OCI-LY7 (cell line): ENCODE measurements at regions not wholly inside any gene's neighbourhood (a gene's known extent, or its start where the extent isn't known, plus 50 kb on each side); places are given as distances from the start of the nearest gene placed in this dataset.

ENCODE experiments used
- BruUV-seq: library from RNA; stranded (reverse); fragments of 400-500 nt; replicated peaks from 2 replicates; lab custom pipeline; 2021; lab: Mats Ljungman, UMichigan
- CTCF ChIA-PET: fragments of 300-600 bp; sonication (Branson Sonifier 250); formaldehyde crosslinking; loops from one replicate; lab custom pipeline; 2022; ENCODE audit warnings: antibody characterized with exemption; ENCODE audit not compliant: unreplicated experiment; lab: Charles Lee
- POLR2A ChIA-PET: fragments of 300-600 bp; sonication (Branson Sonifier 250); formaldehyde crosslinking; loops from one replicate; lab custom pipeline; 2022; ENCODE audit warnings: antibody characterized with exemption; lab: Charles Lee
- DNase-seq: peaks from one replicate; pipeline ENCODE4 v3.0.0-alpha.2; 2015; ENCODE audit warnings: low spot score
- H2AFZ ChIP-seq: fragments of 200-600 bp; sonication (generic), shearing (Covaris generic); 2 replicates; pipeline ENCODE4 v1.6.1; 2014; ENCODE audit warnings: mild to moderate bottlenecking, antibody characterized with exemption, low read length, moderate library complexity
- H3K27ac ChIP-seq: fragments of 200-600 bp; sonication (generic); 2 replicates; pipeline ENCODE4 v1.5.1; 2014; ENCODE audit warnings: mixed run types, low read depth, mild to moderate bottlenecking, moderate library complexity, low read length, inconsistent platforms; ENCODE audit not compliant: poor library complexity, severe bottlenecking
- H3K36me3 ChIP-seq: fragments of 200-600 bp; sonication (generic); 2 replicates; pipeline ENCODE4 v1.6.1; 2014; ENCODE audit warnings: mild to moderate bottlenecking, antibody characterized with exemption, low read length, moderate library complexity, mixed read lengths; ENCODE audit not compliant: insufficient read depth
- H3K4me1 ChIP-seq: fragments of 200-600 bp; sonication (generic); 2 replicates; pipeline ENCODE4 v1.5.1; 2014; ENCODE audit warnings: mild to moderate bottlenecking, low read length; ENCODE audit not compliant: insufficient read depth, poor library complexity, severe bottlenecking
- H3K4me2 ChIP-seq: fragments of 200-600 bp; sonication (generic); 2 replicates; pipeline ENCODE4 v1.6.1; 2014; ENCODE audit warnings: mild to moderate bottlenecking, low read length
- H3K4me3 ChIP-seq: fragments of 200-600 bp; sonication (generic); 2 replicates; pipeline ENCODE4 v1.5.1; 2014; ENCODE audit warnings: mild to moderate bottlenecking, low read depth, low read length; ENCODE audit not compliant: poor library complexity, severe bottlenecking
- H3K79me2 ChIP-seq: fragments of 200-600 bp; sonication (generic); 2 replicates; pipeline ENCODE4 v1.6.1; 2016; ENCODE audit warnings: low read depth, mild to moderate bottlenecking, low read length, moderate library complexity, mixed read lengths; ENCODE audit not compliant: insufficient read depth
- H3K9me2 ChIP-seq: fragments of 200-600 bp; sonication (generic); 2 replicates; pipeline ENCODE4 v1.6.1; 2016; ENCODE audit warnings: mild to moderate bottlenecking, low read length, mixed read lengths; ENCODE audit not compliant: insufficient read depth
- H3K9me3 ChIP-seq: fragments of 200-600 bp; sonication (generic); 2 replicates; pipeline ENCODE4 v1.6.1; 2014; ENCODE audit warnings: mild to moderate bottlenecking, mixed run types, low read length, mixed read lengths
- H4K20me1 ChIP-seq: fragments of 200-600 bp; sonication (generic); 2 replicates; pipeline ENCODE4 v1.6.1; 2014; ENCODE audit warnings: mild to moderate bottlenecking, antibody characterized with exemption, low read length, moderate library complexity, mixed read lengths; ENCODE audit not compliant: insufficient read depth
- EZH2phosphoT487 ChIP-seq: fragments of 200-600 bp; sonication (generic); IDR thresholded peaks from 2 replicates; pipeline ENCODE4 v1.6.1; 2018; ENCODE audit warnings: low read depth, borderline replicate concordance, mild to moderate bottlenecking, mixed run types, antibody characterized with exemption, low read length, moderate library complexity, mixed read lengths
- intact Hi-C: fragments of 100-400 bp; cut with micrococcal nuclease; formaldehyde crosslinking; loops from one replicate; pipeline ENCODE4 v1.10.0; 2022; ENCODE audit not compliant: unreplicated experiment
- TF ChIP-seq, protein P1 (sequence below): fragments of 200-600 bp; sonication (generic); conservative IDR thresholded peaks from 2 replicates; pipeline ENCODE4 v1.5.1; 2014; ENCODE audit warnings: mild to moderate bottlenecking, antibody characterized with exemption, low read length, moderate library complexity, mixed read lengths

DNA sequence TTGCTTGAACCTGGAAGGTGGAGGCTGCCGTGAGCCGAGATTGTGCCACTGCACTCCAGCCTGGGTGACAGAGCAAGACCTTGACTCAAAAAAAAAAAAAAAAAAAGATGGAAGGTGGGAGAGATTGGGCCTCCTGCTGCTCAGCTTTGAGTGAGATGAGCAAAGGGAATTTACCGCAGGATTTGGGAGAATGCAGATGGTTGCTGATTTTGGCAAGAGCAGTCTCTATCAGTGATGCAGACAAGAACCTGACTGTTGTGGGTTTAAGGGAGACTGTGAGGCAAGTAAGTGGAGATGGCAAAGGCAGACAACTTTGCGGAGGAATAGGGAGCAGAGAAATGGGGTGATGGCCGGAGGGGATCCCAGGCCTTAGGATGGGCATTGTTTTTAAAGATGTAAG, 1140.8 kb upstream of the AUTS2 start:
- intact Hi-C loops, result no loop called here
- DNase-seq, result no peak
- H3K4me3 ChIP-seq, result no peak overlapping the region
- no peaks in the 10 kb centered on the region for H4K20me1 ChIP-seq
- H3K4me2 ChIP-seq, result no peak overlapping the region
- no peak for TF ChIP-seq EZH2phosphoT487
- TF ChIP-seq, protein P1, sequence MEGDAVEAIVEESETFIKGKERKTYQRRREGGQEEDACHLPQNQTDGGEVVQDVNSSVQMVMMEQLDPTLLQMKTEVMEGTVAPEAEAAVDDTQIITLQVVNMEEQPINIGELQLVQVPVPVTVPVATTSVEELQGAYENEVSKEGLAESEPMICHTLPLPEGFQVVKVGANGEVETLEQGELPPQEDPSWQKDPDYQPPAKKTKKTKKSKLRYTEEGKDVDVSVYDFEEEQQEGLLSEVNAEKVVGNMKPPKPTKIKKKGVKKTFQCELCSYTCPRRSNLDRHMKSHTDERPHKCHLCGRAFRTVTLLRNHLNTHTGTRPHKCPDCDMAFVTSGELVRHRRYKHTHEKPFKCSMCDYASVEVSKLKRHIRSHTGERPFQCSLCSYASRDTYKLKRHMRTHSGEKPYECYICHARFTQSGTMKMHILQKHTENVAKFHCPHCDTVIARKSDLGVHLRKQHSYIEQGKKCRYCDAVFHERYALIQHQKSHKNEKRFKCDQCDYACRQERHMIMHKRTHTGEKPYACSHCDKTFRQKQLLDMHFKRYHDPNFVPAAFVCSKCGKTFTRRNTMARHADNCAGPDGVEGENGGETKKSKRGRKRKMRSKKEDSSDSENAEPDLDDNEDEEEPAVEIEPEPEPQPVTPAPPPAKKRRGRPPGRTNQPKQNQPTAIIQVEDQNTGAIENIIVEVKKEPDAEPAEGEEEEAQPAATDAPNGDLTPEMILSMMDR, result no peak
- POLR2A ChIA-PET, result interaction anchor here (0.7 kb wide), 1 partner anchor 122 kb away, joined by 7 read pairs; no protein-coding TSS in a partner anchor
- H3K9me3 ChIP-seq, result no peaks in the 10 kb centered on the region
- H3K9me2 ChIP-seq, result no peaks in the 10 kb centered on the region
- no TSS peak for BruUV-seq
- CTCF ChIA-PET, result no interaction called here
- no peak overlapping the region for H2AFZ ChIP-seq
- no peaks in the 10 kb centered on the region for H3K4me1 ChIP-seq
- H3K79me2 ChIP-seq, result no peaks in the 10 kb centered on the region
- H3K27ac ChIP-seq, result no peak overlapping the region
- H3K36me3 ChIP-seq, result no peaks in the 10 kb centered on the region

DNA sequence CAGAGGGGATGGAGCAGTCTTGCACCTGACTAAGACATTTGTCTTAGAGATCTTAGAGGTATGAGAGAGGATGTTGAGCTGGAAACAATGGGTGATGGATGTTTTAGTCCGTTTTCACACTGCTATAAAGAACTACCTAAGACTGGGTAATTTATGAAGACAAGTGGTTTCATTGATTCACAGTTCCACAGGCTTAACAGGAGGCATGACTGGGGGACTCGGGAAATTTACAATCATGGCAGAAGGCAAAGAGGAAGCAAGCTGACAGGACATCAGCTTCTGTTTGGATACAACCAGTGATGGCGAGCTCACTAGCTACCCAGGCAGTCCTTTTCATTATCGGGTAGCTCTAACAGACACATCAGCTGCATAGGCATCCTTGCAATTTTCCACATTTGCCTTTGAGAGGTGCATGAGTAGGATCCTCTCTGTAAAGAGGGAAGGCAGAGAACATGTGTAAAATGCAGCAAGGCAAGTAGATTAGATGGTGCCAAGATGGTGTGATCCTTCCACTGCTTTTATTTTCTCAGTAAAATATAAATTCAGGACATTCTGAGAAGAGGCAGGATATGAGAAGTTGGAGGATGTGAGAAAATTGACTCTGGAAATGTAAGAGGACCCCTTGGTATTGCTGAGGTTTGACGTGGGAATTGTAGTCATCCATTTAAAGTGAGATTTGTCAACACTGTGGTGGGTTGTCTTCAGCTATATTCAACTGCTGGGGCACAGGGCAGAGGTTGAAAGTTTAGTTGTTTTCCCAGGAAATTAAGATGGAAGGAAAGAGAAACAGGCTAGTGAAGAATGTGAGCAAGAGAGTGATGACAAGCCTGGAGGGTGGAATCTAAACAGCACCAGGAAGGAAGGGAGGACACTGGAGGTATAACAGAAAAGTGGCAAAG, 1140.0 kb upstream of the AUTS2 start:
- Histone ChIP-seq H4K20me1 (no peaks in the 10 kb centered on the region), H3K9me3 (no peaks in the 10 kb centered on the region), H3K4me1 (no peaks in the 10 kb centered on the region), H3K4me3 (no peak overlapping the region), H3K27ac (no peak overlapping the region), H3K36me3 (no peaks in the 10 kb centered on the region), H3K9me2 (no peaks in the 10 kb centered on the region), H3K4me2 (no peak overlapping the region), H3K79me2 (no peaks in the 10 kb centered on the region), H2AFZ (no peak overlapping the region)
- intact Hi-C loops, result no loop called here
- no peak for DNase-seq
- POLR2A ChIA-PET, result no interaction called here
- TF ChIP-seq, protein P1, result no peak
- no peak for TF ChIP-seq EZH2phosphoT487
- CTCF ChIA-PET, result no interaction called here
- no TSS peak for BruUV-seq

DNA sequence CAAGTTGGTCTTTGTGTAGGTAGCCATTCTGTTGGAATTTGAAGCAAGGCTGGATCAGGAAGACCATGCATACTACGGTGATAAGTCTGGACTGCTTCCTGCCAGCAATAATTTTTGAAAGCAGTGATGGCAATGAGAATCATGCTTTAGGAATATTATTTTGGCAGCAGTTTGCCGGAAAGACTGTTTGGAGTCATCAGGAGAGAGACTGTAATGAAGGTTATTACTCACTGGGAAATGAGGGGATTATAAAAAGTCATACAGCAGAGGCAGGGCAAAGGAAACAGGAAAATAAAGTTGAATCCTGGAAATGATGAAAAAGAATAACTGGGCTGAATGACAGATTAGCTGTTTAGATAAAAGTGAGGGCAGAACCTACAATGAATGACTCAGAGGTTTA, 1136.8 kb upstream of the AUTS2 start:
- Histone ChIP-seq H3K36me3 (no peaks in the 10 kb centered on the region), H3K9me2 (no peaks in the 10 kb centered on the region), H3K4me1 (no peaks in the 10 kb centered on the region), H2AFZ (no peak overlapping the region), H3K4me2 (no peak overlapping the region), H3K9me3 (no peaks in the 10 kb centered on the region), H3K4me3 (no peak overlapping the region), H3K27ac (no peak overlapping the region), H3K79me2 (no peaks in the 10 kb centered on the region), H4K20me1 (no peaks in the 10 kb centered on the region; the same call in 1 of the 2 replicates)
- TF ChIP-seq EZH2phosphoT487, result no peak
- TF ChIP-seq, protein P1, result no peak
- POLR2A ChIA-PET, result no interaction called here
- no peak for DNase-seq
- CTCF ChIA-PET, result no interaction called here
- BruUV-seq, result no TSS peak
- intact Hi-C loops, result no loop called here
